Umbilical cord (tissue), 1 donor: ENCODE measurements at regions not wholly inside any gene's neighbourhood (a gene's known extent, or its start where the extent isn't known, plus 50 kb on each side); places are given as distances from the start of the nearest gene placed in this dataset.
A peak's percentile ranks its signal among the peaks of the same experiment; 100 is the strongest.

Experiments
- DNase-seq: peaks from one replicate; pipeline ENCODE4 v3.0.0-alpha.2; 2015; ENCODE audit warnings: low spot score

- DNase-seq, result no peak
These were observed 104.3 kb upstream of the FRY start for GRCh38 chr13:31927219-31927653.

- DNase-seq, result no peak
These were observed 102.4 kb upstream of the FRY start for GRCh38 chr13:31929031-31929770.

GRCh38 chr13:31930490-31930889, 101.1 kb upstream of the FRY start:
- no peak for DNase-seq

GRCh38 chr13:31930901-31931522, 100.6 kb upstream of the FRY start:
- DNase-seq, result no peak

- peak; percentile 84 for DNase-seq
These were observed 94.1 kb upstream of the FRY start for GRCh38 chr13:31937436-31937835.

- DNase-seq, result no peak
These were observed 91.5 kb upstream of the FRY start for GRCh38 chr13:31940076-31940475.

- DNase-seq, result no peak
These were observed 88.0 kb upstream of the FRY start for GRCh38 chr13:31943591-31943990.

- peak; percentile 33 for DNase-seq
These were observed 87.1 kb upstream of the FRY start for GRCh38 chr13:31944262-31945160.

- peak; percentile 55 for DNase-seq
These were observed 86.2 kb upstream of the FRY start for GRCh38 chr13:31945202-31945961.

GRCh38 chr13:31946091-31946770, 85.3 kb upstream of the FRY start:
- no peak for DNase-seq

GRCh38 chr13:31947105-31947504, 84.5 kb upstream of the FRY start:
- DNase-seq, result peak; percentile 39

- no peak for DNase-seq
These were observed 84.1 kb upstream of the FRY start for GRCh38 chr13:31947506-31947905.

GRCh38 chr13:31949486-31949885, 82.1 kb upstream of the FRY start:
- DNase-seq, result no peak

- no peak for DNase-seq
These were observed 81.3 kb upstream of the FRY start for GRCh38 chr13:31950111-31950815.

- DNase-seq, result peak; percentile 37
These were observed 80.3 kb upstream of the FRY start for GRCh38 chr13:31951215-31951678.

- no peak for DNase-seq
These were observed 78.8 kb upstream of the FRY start for GRCh38 chr13:31952641-31953380.

GRCh38 chr13:31955101-31955500, 76.5 kb upstream of the FRY start:
- DNase-seq, result no peak

GRCh38 chr13:31955741-31956140, 75.8 kb upstream of the FRY start:
- DNase-seq, result no peak

GRCh38 chr13:31956980-31957644, 74.5 kb upstream of the FRY start:
- DNase-seq, result no peak
